IPS-NIHi7 (cell line): ENCODE measurements at regions not wholly inside any gene's neighbourhood (a gene's known extent, or its start where the extent isn't known, plus 50 kb on each side); places are given as distances from the start of the nearest gene placed in this dataset.
A peak's percentile ranks its signal among the peaks of the same experiment; 100 is the strongest.

Source experiments
- DNase-seq: peaks from one replicate; pipeline ENCODE4 v3.0.0; 2012; ENCODE audit warnings: mixed read lengths; ENCODE audit errors: extremely low spot score

GRCh38 chr18:44198612-44199284, 481.9 kb upstream of the SETBP1 start:
- no peak for DNase-seq

- no peak for DNase-seq
Measured at GRCh38 chr18:44213293-44213692, 467.4 kb upstream of the SETBP1 start.

GRCh38 chr18:44214396-44214795, 466.3 kb upstream of the SETBP1 start:
- DNase-seq, result no peak

GRCh38 chr18:44216169-44216568, 464.5 kb upstream of the SETBP1 start:
- DNase-seq, result no peak

- no peak for DNase-seq
Measured at GRCh38 chr18:44227501-44227900, 453.2 kb upstream of the SETBP1 start.

- peak; percentile 10 for DNase-seq
Measured at GRCh38 chr18:44229693-44230108, 451.0 kb upstream of the SETBP1 start.

- DNase-seq, result no peak
Measured at GRCh38 chr18:44231936-44232335, 448.8 kb upstream of the SETBP1 start.

- no peak for DNase-seq
Measured at GRCh38 chr18:44232500-44232899, 448.2 kb upstream of the SETBP1 start.

GRCh38 chr18:44238454-44238853, 442.2 kb upstream of the SETBP1 start:
- DNase-seq, result no peak

GRCh38 chr18:44238911-44239310, 441.8 kb upstream of the SETBP1 start:
- DNase-seq, result no peak

GRCh38 chr18:44241020-44241419, 439.7 kb upstream of the SETBP1 start:
- DNase-seq, result no peak

GRCh38 chr18:44245019-44245418, 435.7 kb upstream of the SETBP1 start:
- no peak for DNase-seq

GRCh38 chr18:44246001-44246400, 434.7 kb upstream of the SETBP1 start:
- peak; percentile 18 for DNase-seq

- no peak for DNase-seq
Measured at GRCh38 chr18:44258086-44258485, 422.6 kb upstream of the SETBP1 start.

GRCh38 chr18:44258576-44258975, 422.1 kb upstream of the SETBP1 start:
- no peak for DNase-seq

- no peak for DNase-seq
Measured at GRCh38 chr18:44259610-44260009, 421.1 kb upstream of the SETBP1 start.

GRCh38 chr18:44265437-44265836, 415.3 kb upstream of the SETBP1 start:
- DNase-seq, result no peak

- DNase-seq, result no peak
Measured at GRCh38 chr18:44273298-44273697, 407.4 kb upstream of the SETBP1 start.

- no peak for DNase-seq
Measured at GRCh38 chr18:44280479-44280878, 400.2 kb upstream of the SETBP1 start.

- no peak for DNase-seq
Measured at GRCh38 chr18:44286049-44286448, 394.6 kb upstream of the SETBP1 start.

GRCh38 chr18:44290366-44290977, 390.2 kb upstream of the SETBP1 start:
- no peak for DNase-seq

- DNase-seq, result no peak
Measured at GRCh38 chr18:44298566-44298965, 382.1 kb upstream of the SETBP1 start.

- no peak for DNase-seq
Measured at GRCh38 chr18:44309185-44309584, 371.5 kb upstream of the SETBP1 start.
